Naive B cell (primary cell): ENCODE measurements at regions not wholly inside any gene's neighbourhood (a gene's known extent, or its start where the extent isn't known, plus 50 kb on each side); places are given as distances from the start of the nearest gene placed in this dataset.

Source experiments
- ATAC-seq, 2 donors: fragments of 150-1000 bp; cut with Tn5 transposase; 2 replicates each; pipeline ENCODE4 v1.10.0; 2021; ENCODE audit warnings: low read depth in 2 of 2, mild to moderate bottlenecking in 2 of 2, moderate library complexity in 2 of 2
- DNase-seq: peaks from one replicate; pipeline ENCODE4 v3.0.0; 2022
- H3K27ac Mint-ChIP-seq, 6 donors: one replicate each; pipeline ENCODE4 v1.8.0; 2020 to 2022; ENCODE audit warnings: mild to moderate bottlenecking in 6 of 6, mixed read lengths in 6 of 6, moderate library complexity in 5 of 6, inconsistent platforms in 2 of 6
- H3K27me3 Mint-ChIP-seq, 3 donors: one replicate each; pipeline ENCODE4 v1.8.0; 2021 to 2022; ENCODE audit warnings: mixed read lengths in 3 of 3, mild to moderate bottlenecking in 1 of 3
- H3K36me3 Mint-ChIP-seq, 2 donors: one replicate each; pipeline ENCODE4 v1.8.0; 2020 to 2022; ENCODE audit warnings: mixed read lengths in 2 of 2, inconsistent platforms in 1 of 2, mild to moderate bottlenecking in 1 of 2
- H3K4me1 Mint-ChIP-seq, 3 donors: one replicate each; pipeline ENCODE4 v1.8.0; 2020 to 2022; ENCODE audit warnings: mixed read lengths in 3 of 3, inconsistent platforms in 1 of 3, mild to moderate bottlenecking in 1 of 3, moderate library complexity in 1 of 3
- H3K4me3 Mint-ChIP-seq, 8 donors: one replicate each; pipeline ENCODE4 v1.8.0; 2020 to 2022; ENCODE audit warnings: mild to moderate bottlenecking in 8 of 8, mixed read lengths in 8 of 8, moderate library complexity in 8 of 8, inconsistent platforms in 2 of 8
- H3K9me3 Mint-ChIP-seq, 7 donors: one replicate each; pipeline ENCODE4 v1.8.0; 2020 to 2022; ENCODE audit warnings: mixed read lengths in 7 of 7, mild to moderate bottlenecking in 5 of 7, inconsistent platforms in 2 of 7, moderate library complexity in 1 of 7

- Mint-ChIP-seq H3K4me1 (peaks cover 15 to 24% (median 18%) of the 10 kb centered on the region in 3 donors), H3K9me3 (peaks cover 0 to 2% (median 0%) of the 10 kb centered on the region in 7 donors), H3K27me3 (no peaks in the 10 kb centered on the region), H3K27ac (no peak overlapping the region), H3K4me3 (no peak overlapping the region), H3K36me3 (no peaks in the 10 kb centered on the region)
- DNase-seq (no peak), ATAC-seq (no peak)
Measured at GRCh38 chrX:124223524-124223923, 108.9 kb upstream of the TEX13D start.

DNA sequence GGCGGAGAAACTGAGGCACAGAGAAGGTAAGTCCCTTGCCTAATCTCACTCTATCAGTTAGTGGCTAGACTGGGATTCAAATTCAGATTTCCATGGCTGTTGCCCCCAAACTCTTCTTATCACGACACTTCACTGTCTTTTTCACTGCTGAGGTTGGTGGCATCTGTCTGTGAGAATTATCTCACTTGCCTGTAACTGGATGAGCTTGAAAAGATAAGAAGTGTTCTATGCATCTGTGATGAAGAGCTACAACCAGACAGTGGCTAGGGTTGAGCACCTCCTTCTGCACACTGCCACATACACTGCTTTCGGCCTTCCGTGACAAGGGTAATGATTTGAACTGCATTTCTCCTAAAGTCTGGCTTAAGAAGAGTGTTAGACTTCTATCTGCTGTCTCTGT lies 107.9 kb upstream of the TEX13D start:
- H3K36me3 Mint-ChIP-seq = no peaks in the 10 kb centered on the region
- no peak overlapping the region for H3K27ac Mint-ChIP-seq
- no peaks in the 10 kb centered on the region for H3K27me3 Mint-ChIP-seq
- H3K4me1 Mint-ChIP-seq = peaks cover 6 to 14% (median 8%) of the 10 kb centered on the region in 3 donors
- DNase-seq (no peak), ATAC-seq (no peak)
- H3K9me3 Mint-ChIP-seq = peaks cover 0 to 2% (median 0%) of the 10 kb centered on the region in 7 donors
- no peak overlapping the region for H3K4me3 Mint-ChIP-seq

GRCh38 chrX:124226129-124226528 lies 106.3 kb upstream of the TEX13D start:
- DNase-seq = no peak
- no peaks in the 10 kb centered on the region for H3K27me3 Mint-ChIP-seq
- H3K27ac Mint-ChIP-seq = no peak overlapping the region
- peaks cover 0 to 6% (median 0%) of the 10 kb centered on the region in 3 donors for H3K4me1 Mint-ChIP-seq
- no peaks in the 10 kb centered on the region for H3K36me3 Mint-ChIP-seq
- no peak for ATAC-seq
- peaks cover 0 to 2% (median 0%) of the 10 kb centered on the region in 7 donors for H3K9me3 Mint-ChIP-seq
- no peak overlapping the region for H3K4me3 Mint-ChIP-seq

GRCh38 chrX:124228849-124229248 lies 103.6 kb upstream of the TEX13D start:
- no peak for DNase-seq
- no peaks in the 10 kb centered on the region for H3K27me3 Mint-ChIP-seq
- no peak for ATAC-seq
- H3K36me3 Mint-ChIP-seq = no peaks in the 10 kb centered on the region
- no peaks in the 10 kb centered on the region for H3K9me3 Mint-ChIP-seq
- peaks cover 0 to 6% (median 0%) of the 10 kb centered on the region in 3 donors for H3K4me1 Mint-ChIP-seq
- H3K27ac Mint-ChIP-seq = no peak overlapping the region
- no peak overlapping the region for H3K4me3 Mint-ChIP-seq

DNA sequence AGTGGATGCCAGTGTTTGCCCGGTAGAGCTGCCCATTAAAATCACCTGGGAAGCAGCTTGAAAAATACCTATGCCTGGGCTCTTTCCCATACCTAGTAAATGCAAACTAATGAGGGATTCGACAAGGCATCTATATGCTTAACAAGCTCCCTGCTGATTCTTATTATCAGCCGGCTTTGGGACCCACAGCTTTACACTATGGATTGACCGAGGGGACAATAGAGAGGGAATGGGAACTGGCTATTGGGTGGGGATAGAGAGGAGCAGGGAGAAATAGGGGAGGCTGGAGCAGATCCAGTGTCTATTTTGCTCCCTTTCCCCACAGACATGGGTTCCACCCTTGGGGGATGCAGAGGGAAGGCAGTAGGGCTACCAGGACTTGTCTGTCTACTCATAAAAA lies 103.1 kb upstream of the TEX13D start:
- no peaks in the 10 kb centered on the region for H3K27me3 Mint-ChIP-seq
- peaks cover 0 to 6% (median 0%) of the 10 kb centered on the region in 3 donors for H3K4me1 Mint-ChIP-seq
- ATAC-seq = no peak
- DNase-seq = no peak
- no peaks in the 10 kb centered on the region for H3K9me3 Mint-ChIP-seq
- H3K27ac Mint-ChIP-seq = peak overlapping the region in 1 of 6 donors; percentile 37
- no peaks in the 10 kb centered on the region for H3K36me3 Mint-ChIP-seq
- H3K4me3 Mint-ChIP-seq = no peak overlapping the region

DNA sequence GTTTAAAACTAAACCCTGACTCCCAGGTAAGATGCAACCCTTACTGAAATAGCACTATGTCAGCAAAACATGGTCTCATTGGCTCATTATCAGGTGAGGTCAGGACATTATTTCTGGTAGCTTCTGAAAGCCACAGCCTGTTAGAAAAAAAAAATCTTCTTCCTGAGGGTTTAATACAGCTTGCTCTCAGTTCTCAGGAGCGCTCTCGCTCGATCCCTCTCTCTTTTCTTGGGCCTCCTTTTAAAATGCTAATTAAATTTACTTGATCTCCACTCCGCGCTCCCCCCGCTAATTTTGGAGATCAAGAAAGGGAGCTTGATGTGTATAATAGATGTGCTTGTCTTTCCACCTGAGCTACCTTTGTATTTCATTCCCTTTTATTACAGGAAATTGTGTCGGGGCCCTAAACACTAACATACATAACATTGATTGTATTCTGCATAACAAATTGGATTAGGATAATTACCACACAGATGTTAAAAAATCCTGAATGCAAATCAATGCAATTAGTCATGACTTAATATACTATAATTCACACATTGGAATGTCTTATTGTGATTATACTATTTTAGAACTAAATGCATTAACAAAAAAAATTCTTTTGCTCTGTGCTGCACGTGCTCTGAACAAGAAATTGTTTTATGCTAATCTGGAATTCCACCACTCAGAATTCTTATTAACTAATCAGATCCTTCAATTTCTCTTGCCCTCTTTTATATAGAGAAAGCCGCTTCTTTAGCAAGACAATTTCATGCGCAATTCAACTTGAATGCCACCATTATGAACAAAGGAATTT lies 101.6 kb upstream of the TEX13D start:
- Mint-ChIP-seq H3K4me1 (peaks cover 0 to 6% (median 0%) of the 10 kb centered on the region in 3 donors), H3K27ac (no peak overlapping the region), H3K36me3 (no peaks in the 10 kb centered on the region), H3K9me3 (peaks cover 0 to 1% (median 0%) of the 10 kb centered on the region in 7 donors), H3K4me3 (no peak overlapping the region), H3K27me3 (no peaks in the 10 kb centered on the region)
- no peak for ATAC-seq
- no peak for DNase-seq

DNA sequence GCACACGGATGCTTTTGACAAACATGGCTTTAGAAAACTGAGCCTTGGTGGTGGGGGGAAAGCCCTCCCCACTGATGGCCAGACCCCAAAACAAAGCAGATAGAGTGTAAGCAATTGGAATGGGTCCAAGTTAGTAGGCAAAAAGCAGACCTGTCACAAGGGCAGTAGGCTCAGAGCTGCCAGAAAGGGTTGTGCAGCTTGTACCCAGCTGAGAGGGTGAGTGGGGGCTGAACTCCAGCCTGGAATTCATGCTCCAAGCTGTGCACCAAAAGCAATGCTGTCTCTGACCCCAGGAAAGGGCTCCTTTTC lies 101.1 kb upstream of the TEX13D start:
- peaks cover 0 to 3% (median 0%) of the 10 kb centered on the region in 3 donors for H3K4me1 Mint-ChIP-seq
- DNase-seq (no peak), ATAC-seq (no peak)
- H3K27me3 Mint-ChIP-seq = no peaks in the 10 kb centered on the region
- no peak overlapping the region for H3K4me3 Mint-ChIP-seq
- H3K36me3 Mint-ChIP-seq = no peaks in the 10 kb centered on the region
- no peak overlapping the region for H3K27ac Mint-ChIP-seq
- H3K9me3 Mint-ChIP-seq = peaks cover 0 to 1% (median 0%) of the 10 kb centered on the region in 7 donors

DNA sequence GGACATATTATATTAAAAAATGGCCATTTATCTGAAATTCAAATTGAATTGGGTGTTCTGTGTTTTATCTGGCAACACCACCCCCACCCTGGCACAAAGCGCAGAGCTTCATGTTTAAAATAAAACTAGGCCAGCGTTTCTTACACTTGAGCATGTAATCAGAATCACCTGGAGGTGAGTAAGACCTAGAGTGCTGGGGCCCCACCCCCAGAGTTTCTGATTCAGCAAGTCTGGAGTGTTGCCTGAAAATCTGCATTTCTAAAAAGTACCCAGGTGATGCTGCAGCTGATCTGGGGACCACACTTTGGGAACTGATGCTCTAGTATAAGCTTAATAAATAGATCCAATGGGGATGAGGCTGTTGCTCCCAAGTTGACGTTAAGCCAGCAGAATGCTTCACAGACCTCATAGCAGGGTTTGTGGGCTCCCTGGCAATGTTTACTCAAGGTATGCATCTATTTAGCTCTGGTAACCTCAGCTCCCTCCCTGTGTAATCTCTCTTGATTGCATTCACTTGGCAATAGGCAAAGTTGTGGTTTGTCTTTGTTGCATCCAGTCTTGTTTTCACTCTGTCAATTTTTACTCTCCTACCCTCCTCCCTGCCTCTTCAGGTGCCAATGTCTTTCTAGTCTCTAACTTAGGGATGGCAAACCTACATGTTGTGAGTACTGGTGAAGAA lies 99.8 kb upstream of the TEX13D start:
- H3K36me3 Mint-ChIP-seq = no peaks in the 10 kb centered on the region
- H3K27me3 Mint-ChIP-seq = no peaks in the 10 kb centered on the region
- DNase-seq (no peak), ATAC-seq (no peak)
- peak overlapping the region in 1 of 8 donors; percentile 36 for H3K4me3 Mint-ChIP-seq
- peaks cover 0 to 1% (median 0%) of the 10 kb centered on the region in 7 donors for H3K9me3 Mint-ChIP-seq
- H3K4me1 Mint-ChIP-seq = peaks cover 0 to 6% (median 6%) of the 10 kb centered on the region in 3 donors
- peak overlapping the region in 1 of 6 donors; percentile 37 for H3K27ac Mint-ChIP-seq

GRCh38 chrX:124234348-124234747 lies 98.1 kb upstream of the TEX13D start:
- no peak for ATAC-seq
- H3K4me1 Mint-ChIP-seq = peaks cover 0 to 6% (median 6%) of the 10 kb centered on the region in 3 donors
- no peaks in the 10 kb centered on the region for H3K27me3 Mint-ChIP-seq
- H3K36me3 Mint-ChIP-seq = no peaks in the 10 kb centered on the region
- peak overlapping the region in 1 of 6 donors; percentile 69 for H3K27ac Mint-ChIP-seq
- no peak for DNase-seq
- H3K9me3 Mint-ChIP-seq = peaks cover 0 to 1% (median 0%) of the 10 kb centered on the region in 7 donors
- no peak overlapping the region for H3K4me3 Mint-ChIP-seq

DNA sequence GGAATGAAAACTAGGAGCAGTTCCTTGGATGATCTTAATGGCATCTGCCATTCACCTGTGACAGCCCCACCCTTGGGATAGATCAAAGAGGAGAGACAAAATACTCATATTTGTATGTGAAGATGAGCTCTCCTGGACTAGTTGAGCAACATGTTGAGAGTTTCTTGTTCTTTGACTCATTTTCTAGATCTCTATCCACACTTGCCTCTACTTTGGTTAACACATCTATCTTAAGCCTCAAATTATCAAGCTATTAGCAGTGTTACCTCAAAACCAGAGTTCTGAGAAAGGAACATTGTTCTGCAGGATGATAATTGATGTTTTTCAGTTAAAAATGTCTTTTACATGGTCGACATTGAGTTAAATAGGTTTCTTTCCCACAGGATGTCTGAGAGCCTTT lies 94.2 kb upstream of the TEX13D start:
- Mint-ChIP-seq H3K4me1 (peaks cover 0 to 6% (median 6%) of the 10 kb centered on the region in 3 donors), H3K36me3 (no peaks in the 10 kb centered on the region), H3K27me3 (no peaks in the 10 kb centered on the region), H3K4me3 (no peak overlapping the region), H3K27ac (peak overlapping the region in 1 of 6 donors; percentile 12), H3K9me3 (peaks cover 0 to 1% (median 0%) of the 10 kb centered on the region in 7 donors)
- ATAC-seq = no peak
- no peak for DNase-seq

DNA sequence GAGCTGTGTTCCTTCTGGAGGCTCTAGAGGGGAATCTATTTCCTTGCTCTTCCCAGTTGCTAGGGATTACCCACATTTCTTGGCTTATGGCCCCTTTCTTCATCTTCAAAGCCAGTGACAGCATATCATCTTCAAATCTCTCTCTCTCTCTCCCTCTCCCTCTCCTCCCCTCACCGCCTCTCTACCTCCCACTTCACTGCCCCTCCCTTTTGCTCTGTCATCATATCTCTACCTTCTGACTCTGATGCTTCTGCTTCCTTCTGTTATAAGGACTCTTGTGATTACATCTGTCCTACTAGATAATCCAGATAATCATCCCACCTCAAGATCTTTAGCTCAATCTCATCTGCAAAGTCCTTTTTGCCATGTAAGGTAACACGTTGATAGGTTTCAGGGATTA lies 93.1 kb upstream of the TEX13D start:
- DNase-seq = no peak
- H3K27ac Mint-ChIP-seq = peak overlapping the region in 1 of 6 donors; percentile 41
- H3K9me3 Mint-ChIP-seq = peaks cover 0 to 1% (median 0%) of the 10 kb centered on the region in 7 donors

GRCh38 chrX:124239911-124240310 lies 92.5 kb upstream of the TEX13D start:
- DNase-seq = no peak
- H3K36me3 Mint-ChIP-seq = no peaks in the 10 kb centered on the region
- peak in 1 of 2 donors; percentile 18 for ATAC-seq
- H3K27me3 Mint-ChIP-seq = no peaks in the 10 kb centered on the region
- H3K27ac Mint-ChIP-seq = no peak overlapping the region
- peaks cover 0 to 6% (median 6%) of the 10 kb centered on the region in 3 donors for H3K4me1 Mint-ChIP-seq
- peaks cover 0 to 1% (median 0%) of the 10 kb centered on the region in 7 donors for H3K9me3 Mint-ChIP-seq
- no peak overlapping the region for H3K4me3 Mint-ChIP-seq

More for the DNA sequence above, 93.1 kb upstream of the TEX13D start:
- Mint-ChIP-seq H3K36me3 (no peaks in the 10 kb centered on the region), H3K27me3 (no peaks in the 10 kb centered on the region), H3K4me1 (peaks cover 0 to 6% (median 6%) of the 10 kb centered on the region in 3 donors), H3K4me3 (no peak overlapping the region)
- no peak for ATAC-seq

GRCh38 chrX:124240422-124240821 lies 92.0 kb upstream of the TEX13D start:
- ATAC-seq (no peak), DNase-seq (no peak)
- H3K27ac Mint-ChIP-seq = no peak overlapping the region
- no peak overlapping the region for H3K4me3 Mint-ChIP-seq
- H3K27me3 Mint-ChIP-seq = no peaks in the 10 kb centered on the region
- H3K36me3 Mint-ChIP-seq = no peaks in the 10 kb centered on the region
- peaks cover 0 to 6% (median 6%) of the 10 kb centered on the region in 3 donors for H3K4me1 Mint-ChIP-seq
- peaks cover 0 to 3% (median 0%) of the 10 kb centered on the region in 7 donors for H3K9me3 Mint-ChIP-seq

DNA sequence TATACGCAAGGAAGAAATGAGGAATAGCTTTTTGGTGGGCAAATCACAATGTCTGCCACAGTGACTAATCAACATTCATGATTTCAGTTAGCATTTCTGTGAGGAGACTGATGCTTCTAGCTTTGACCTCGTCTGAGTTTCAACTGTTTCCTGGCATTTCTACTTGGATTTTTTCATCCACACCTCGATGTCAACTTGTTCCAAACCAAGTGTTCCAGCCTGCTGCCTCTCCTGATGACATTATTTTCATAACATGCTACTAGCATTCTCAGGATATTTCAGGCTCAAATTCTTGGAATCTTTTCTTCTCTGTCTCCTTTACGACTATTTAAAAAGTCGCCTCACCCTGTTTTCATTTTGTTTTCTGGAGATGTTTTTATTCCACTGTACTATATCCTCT lies 90.3 kb upstream of the TEX13D start:
- ATAC-seq (no peak), DNase-seq (no peak)
- peaks cover 0 to 6% (median 0%) of the 10 kb centered on the region in 7 donors for H3K9me3 Mint-ChIP-seq
- peaks cover 0 to under 1% (median 0%) of the 10 kb centered on the region in 3 donors for H3K4me1 Mint-ChIP-seq
- peak overlapping the region in 1 of 6 donors; percentile 30 for H3K27ac Mint-ChIP-seq
- no peaks in the 10 kb centered on the region for H3K27me3 Mint-ChIP-seq
- H3K4me3 Mint-ChIP-seq = no peak overlapping the region
- H3K36me3 Mint-ChIP-seq = no peaks in the 10 kb centered on the region
